Karpas-422 (cell line): ENCODE measurements at regions not wholly inside any gene's neighbourhood (a gene's known extent, or its start where the extent isn't known, plus 50 kb on each side); places are given as distances from the start of the nearest gene placed in this dataset.

Source experiments
- DNase-seq: peaks from one replicate; pipeline ENCODE4 v3.0.0-alpha.2; 2015
- H2AFZ ChIP-seq: fragments of 200-600 bp; sonication (generic); 2 replicates; pipeline ENCODE4 v1.6.1; 2014; ENCODE audit warnings: antibody characterized with exemption, low read length, mixed read lengths
- H3K27ac ChIP-seq: fragments of 200-600 bp; sonication (generic); 2 replicates; pipeline ENCODE4 v1.5.1; 2014; ENCODE audit warnings: mild to moderate bottlenecking, low read length, moderate library complexity
- H3K27me3 ChIP-seq: fragments of 200-600 bp; sonication (generic); 2 replicates; pipeline ENCODE4 v1.6.1; 2014; ENCODE audit warnings: low read length, mixed read lengths
- H3K36me3 ChIP-seq: fragments of 200-600 bp; sonication (generic); 2 replicates; pipeline ENCODE4 v1.6.1; 2014; ENCODE audit warnings: low read length, mixed read lengths; ENCODE audit not compliant: insufficient read depth
- H3K4me1 ChIP-seq: fragments of 200-600 bp; sonication (generic); 2 replicates; pipeline ENCODE4 v1.6.1; 2014; ENCODE audit warnings: mild to moderate bottlenecking, low read length, mixed read lengths
- H3K4me2 ChIP-seq: fragments of 200-600 bp; sonication (generic); 2 replicates; pipeline ENCODE4 v1.6.1; 2014; ENCODE audit warnings: low read length, low read depth, mild to moderate bottlenecking; ENCODE audit not compliant: poor library complexity, severe bottlenecking
- H3K4me3 ChIP-seq: fragments of 200-600 bp; sonication (generic); 2 replicates; pipeline ENCODE4 v1.5.1; 2014; ENCODE audit warnings: mild to moderate bottlenecking, antibody characterized with exemption, low read length, mixed read lengths
- H3K79me2 ChIP-seq: fragments of 200-600 bp; sonication (generic); 2 replicates; pipeline ENCODE4 v1.6.1; 2014; ENCODE audit warnings: mild to moderate bottlenecking, low read length, mixed read lengths
- H3K9ac ChIP-seq: fragments of 200-600 bp; sonication (generic); 2 replicates; pipeline ENCODE4 v1.6.0; 2014; ENCODE audit warnings: low read length
- H3K9me2 ChIP-seq: fragments of 200-600 bp; sonication (generic), shearing (Covaris generic); replicated peaks from 2 replicates; pipeline ENCODE4 v1.6.0; 2014; ENCODE audit warnings: mild to moderate bottlenecking, low read length, moderate library complexity; ENCODE audit not compliant: insufficient read depth
- H3K9me3 ChIP-seq: fragments of 300-700, 200-600 bp; sonication (generic); 2 replicates; pipeline ENCODE4 v1.6.1; 2014; ENCODE audit warnings: low read length, mixed read lengths
- H4K20me1 ChIP-seq: fragments of 200-600 bp; sonication (generic); 2 replicates; pipeline ENCODE4 v1.6.1; 2014; ENCODE audit warnings: mild to moderate bottlenecking, antibody characterized with exemption, low read length, low read depth; ENCODE audit not compliant: insufficient read depth

- no peak overlapping the region for H2AFZ ChIP-seq
- 0 out of 2 replicates have a peak, but pooled peaks cover 2% of the 10 kb centered on the region for H3K9me2 ChIP-seq
- no peaks in the 10 kb centered on the region for H4K20me1 ChIP-seq
- no peaks in the 10 kb centered on the region for H3K27me3 ChIP-seq
- H3K4me1 ChIP-seq: no peaks in the 10 kb centered on the region
- no peak overlapping the region for H3K27ac ChIP-seq
- no peak for DNase-seq
- peaks cover 15% of the 10 kb centered on the region for H3K9me3 ChIP-seq
- no peaks in the 10 kb centered on the region for H3K36me3 ChIP-seq
- H3K4me3 ChIP-seq: no peak overlapping the region
- no peak overlapping the region for H3K9ac ChIP-seq
- no peaks in the 10 kb centered on the region for H3K79me2 ChIP-seq
- H3K4me2 ChIP-seq: no peak overlapping the region
Observed at GRCh38 chr21:16588433-16588860, 858.7 kb downstream of the USP25 start.

GRCh38 chr21:16589006-16589898, 859.5 kb downstream of the USP25 start:
- Histone ChIP-seq H3K36me3 (no peaks in the 10 kb centered on the region), H3K4me2 (no peak overlapping the region)

GRCh38 chr21:16590186-16590585, 860.4 kb downstream of the USP25 start:
- Histone ChIP-seq H3K27ac (no peak overlapping the region), H3K9me3 (peaks cover 18% of the 10 kb centered on the region), H3K27me3 (no peaks in the 10 kb centered on the region), H3K9ac (no peak overlapping the region), H3K79me2 (no peaks in the 10 kb centered on the region), H3K4me1 (no peaks in the 10 kb centered on the region), H4K20me1 (no peaks in the 10 kb centered on the region), H3K4me2 (no peak overlapping the region), H3K36me3 (no peaks in the 10 kb centered on the region), H3K9me2 (0 out of 2 replicates have a peak, but pooled peaks cover 2% of the 10 kb centered on the region), H3K4me3 (no peak overlapping the region), H2AFZ (no peak overlapping the region)
- no peak for DNase-seq

More at GRCh38 chr21:16589006-16589898, 859.5 kb downstream of the USP25 start:
- no peak overlapping the region for H2AFZ ChIP-seq
- H3K79me2 ChIP-seq: no peaks in the 10 kb centered on the region
- 0 out of 2 replicates have a peak, but pooled peaks cover 2% of the 10 kb centered on the region for H3K9me2 ChIP-seq
- H3K4me1 ChIP-seq: no peaks in the 10 kb centered on the region
- no peak overlapping the region for H3K9ac ChIP-seq
- no peak overlapping the region for H3K4me3 ChIP-seq
- peaks cover 16% of the 10 kb centered on the region for H3K9me3 ChIP-seq
- H3K27ac ChIP-seq: no peak overlapping the region
- DNase-seq: no peak
- H3K27me3 ChIP-seq: no peaks in the 10 kb centered on the region
- H4K20me1 ChIP-seq: no peaks in the 10 kb centered on the region

- no peaks in the 10 kb centered on the region for H4K20me1 ChIP-seq
- H3K79me2 ChIP-seq: no peaks in the 10 kb centered on the region
- H3K36me3 ChIP-seq: no peaks in the 10 kb centered on the region
- DNase-seq: no peak
- no peaks in the 10 kb centered on the region for H3K27me3 ChIP-seq
- H2AFZ ChIP-seq: no peak overlapping the region
- no peak overlapping the region for H3K27ac ChIP-seq
- no peak overlapping the region for H3K9ac ChIP-seq
- H3K4me3 ChIP-seq: no peak overlapping the region
- no peak overlapping the region for H3K4me2 ChIP-seq
- H3K4me1 ChIP-seq: no peaks in the 10 kb centered on the region
- H3K9me2 ChIP-seq: 0 out of 2 replicates have a peak, but pooled peaks cover 2% of the 10 kb centered on the region
- peaks cover 18% of the 10 kb centered on the region for H3K9me3 ChIP-seq
Observed at GRCh38 chr21:16590641-16591292, 861.0 kb downstream of the USP25 start.

GRCh38 chr21:16592381-16592780, 862.6 kb downstream of the USP25 start:
- Histone ChIP-seq H3K27ac (no peak overlapping the region), H3K9ac (no peak overlapping the region)
- DNase-seq: no peak

DNA sequence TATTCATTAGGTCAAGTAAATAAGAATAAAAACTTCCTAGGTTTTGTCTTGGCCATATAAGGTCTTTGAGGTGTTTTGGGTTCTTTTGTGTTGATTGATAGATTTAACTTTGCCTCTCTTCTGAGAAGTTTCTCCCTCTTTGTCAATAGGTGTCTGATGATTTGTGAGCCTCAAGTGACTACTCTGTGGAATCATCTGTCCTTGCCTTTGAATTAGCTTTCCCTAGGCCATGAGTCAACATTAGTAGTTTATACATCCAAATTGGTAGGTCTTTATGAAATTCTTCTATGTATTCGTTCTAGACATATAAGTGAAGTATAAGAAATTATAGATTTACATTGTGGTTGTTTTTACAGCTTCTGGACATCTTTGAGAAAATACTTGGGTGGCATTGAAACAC, 864.4 kb downstream of the USP25 start:
- Histone ChIP-seq H3K9ac (no peak overlapping the region), H4K20me1 (no peaks in the 10 kb centered on the region), H3K27ac (no peak overlapping the region), H3K9me2 (0 out of 2 replicates have a peak, but pooled peaks cover 2% of the 10 kb centered on the region), H2AFZ (no peak overlapping the region), H3K9me3 (peaks cover 23% of the 10 kb centered on the region), H3K4me3 (no peak overlapping the region), H3K4me1 (no peaks in the 10 kb centered on the region), H3K4me2 (no peak overlapping the region), H3K79me2 (no peaks in the 10 kb centered on the region), H3K27me3 (no peaks in the 10 kb centered on the region), H3K36me3 (no peaks in the 10 kb centered on the region)
- DNase-seq: no peak

More at GRCh38 chr21:16592381-16592780, 862.6 kb downstream of the USP25 start:
- Histone ChIP-seq H3K27me3 (no peaks in the 10 kb centered on the region), H3K4me3 (no peak overlapping the region), H3K4me1 (no peaks in the 10 kb centered on the region), H3K9me3 (peaks cover 25% of the 10 kb centered on the region), H2AFZ (no peak overlapping the region), H3K36me3 (no peaks in the 10 kb centered on the region), H3K9me2 (0 out of 2 replicates have a peak, but pooled peaks cover 2% of the 10 kb centered on the region), H3K4me2 (no peak overlapping the region), H4K20me1 (no peaks in the 10 kb centered on the region), H3K79me2 (no peaks in the 10 kb centered on the region)

- Histone ChIP-seq H3K27me3 (no peaks in the 10 kb centered on the region), H3K79me2 (no peaks in the 10 kb centered on the region), H3K9ac (no peak overlapping the region), H3K9me3 (peaks cover 28% of the 10 kb centered on the region), H2AFZ (no peak overlapping the region), H3K4me3 (no peak overlapping the region), H4K20me1 (no peaks in the 10 kb centered on the region), H3K36me3 (no peaks in the 10 kb centered on the region), H3K27ac (no peak overlapping the region), H3K4me1 (no peaks in the 10 kb centered on the region), H3K9me2 (no peaks in the 10 kb centered on the region), H3K4me2 (no peak overlapping the region)
- DNase-seq: no peak
Observed at GRCh38 chr21:16596369-16596768, 866.6 kb downstream of the USP25 start.

- H3K79me2 ChIP-seq: no peaks in the 10 kb centered on the region
- no peak overlapping the region for H3K9ac ChIP-seq
- H3K4me2 ChIP-seq: no peak overlapping the region
- H3K36me3 ChIP-seq: no peaks in the 10 kb centered on the region
- H2AFZ ChIP-seq: 0 out of 2 replicates have a peak overlapping the region, but pooled peaks have one; percentile 21
- no peaks in the 10 kb centered on the region for H3K4me1 ChIP-seq
- H3K9me3 ChIP-seq: peaks cover 32% of the 10 kb centered on the region
- H4K20me1 ChIP-seq: no peaks in the 10 kb centered on the region
- no peak for DNase-seq
- no peak overlapping the region for H3K4me3 ChIP-seq
- H3K27ac ChIP-seq: no peak overlapping the region
- no peaks in the 10 kb centered on the region for H3K27me3 ChIP-seq
- no peaks in the 10 kb centered on the region for H3K9me2 ChIP-seq
Observed at GRCh38 chr21:16597753-16598152, 868.0 kb downstream of the USP25 start.
